ENCODE measurements at regions not wholly inside any gene's neighbourhood (a gene's known extent, or its start where the extent isn't known, plus 50 kb on each side); places are given as distances from the start of the nearest gene placed in this dataset.
"Not testable (repeated sequence)": the region's sequence is repeated elsewhere in the genome, so short reads cannot be mapped to it uniquely, and the experiment has no call there.

- DNase-seq (ENCODE audit: low spot score): no peak
Observed at GRCh38 chrX:86887341-86887740, 630.3 kb upstream of the KLHL4 start.

GRCh38 chrX:86910027-86910426 is 607.6 kb upstream of the KLHL4 start:
- DNase-seq (ENCODE audit: low spot score): no peak

- no peak for DNase-seq (ENCODE audit: low spot score)
Observed at GRCh38 chrX:86910602-86911311, 606.8 kb upstream of the KLHL4 start.

GRCh38 chrX:86914569-86914968 is 603.0 kb upstream of the KLHL4 start:
- DNase-seq (ENCODE audit: low spot score): no peak

- DNase-seq (ENCODE audit: low spot score): no peak
Observed at GRCh38 chrX:86917959-86918358, 599.6 kb upstream of the KLHL4 start.

GRCh38 chrX:86930419-86930818 is 587.2 kb upstream of the KLHL4 start:
- DNase-seq (ENCODE audit: low spot score): no peak

- no peak for DNase-seq (ENCODE audit: low spot score)
Observed at GRCh38 chrX:86935988-86936387, 581.6 kb upstream of the KLHL4 start.

- peak; percentile 6 for DNase-seq (ENCODE audit: low spot score)
Observed at GRCh38 chrX:86946569-86946968, 571.0 kb upstream of the KLHL4 start.

GRCh38 chrX:86964321-86964720 is 553.3 kb upstream of the KLHL4 start:
- DNase-seq (ENCODE audit: low spot score): no peak

- no peak for DNase-seq (ENCODE audit: low spot score)
Observed at GRCh38 chrX:86981326-86981879, 536.2 kb upstream of the KLHL4 start.

GRCh38 chrX:86987351-86987750 is 530.3 kb upstream of the KLHL4 start:
- DNase-seq (ENCODE audit: low spot score): not testable (repeated sequence)

- no peak for DNase-seq (ENCODE audit: low spot score)
Observed at GRCh38 chrX:87003031-87003430, 514.6 kb upstream of the KLHL4 start.

GRCh38 chrX:87005183-87005582 is 512.4 kb upstream of the KLHL4 start:
- DNase-seq (ENCODE audit: low spot score): no peak

GRCh38 chrX:87005885-87006284 is 511.7 kb upstream of the KLHL4 start:
- DNase-seq (ENCODE audit: low spot score): no peak

- no peak for DNase-seq (ENCODE audit: low spot score)
Observed at GRCh38 chrX:87006561-87006960, 511.0 kb upstream of the KLHL4 start.

- no peak for DNase-seq (ENCODE audit: low spot score)
Observed at GRCh38 chrX:87017210-87017609, 500.4 kb upstream of the KLHL4 start.

GRCh38 chrX:87033115-87033514 is 484.5 kb upstream of the KLHL4 start:
- DNase-seq (ENCODE audit: low spot score): not testable (repeated sequence)

GRCh38 chrX:87045352-87045751 is 472.2 kb upstream of the KLHL4 start:
- DNase-seq (ENCODE audit: low spot score): no peak

GRCh38 chrX:87049567-87049966 is 468.0 kb upstream of the KLHL4 start:
- no peak for DNase-seq (ENCODE audit: low spot score)

GRCh38 chrX:87063642-87064041 is 454.0 kb upstream of the KLHL4 start:
- DNase-seq (ENCODE audit: low spot score): no peak

- no peak for DNase-seq (ENCODE audit: low spot score)
Observed at GRCh38 chrX:87064502-87064901, 453.1 kb upstream of the KLHL4 start.

- DNase-seq (ENCODE audit: low spot score): no peak
Observed at GRCh38 chrX:87067795-87068369, 449.7 kb upstream of the KLHL4 start.

- no peak for DNase-seq (ENCODE audit: low spot score)
Observed at GRCh38 chrX:87078231-87078630, 439.4 kb upstream of the KLHL4 start.

GRCh38 chrX:87098477-87098876 is 419.1 kb upstream of the KLHL4 start:
- no peak for DNase-seq (ENCODE audit: low spot score)
